NCI-H345 treated with DMSO at 0.1 percent for 48 hours (cell line): ENCODE measurements at regions not wholly inside any gene's neighbourhood (a gene's known extent, or its start where the extent isn't known, plus 50 kb on each side); places are given as distances from the start of the nearest gene placed in this dataset.
"Not testable (repeated sequence)": the region's sequence is repeated elsewhere in the genome, so short reads cannot be mapped to it uniquely, and the experiment has no call there.

Source experiments
- DNase-seq: peaks from one replicate; lab custom pipeline; 2025; ENCODE audit not compliant: unreplicated experiment; lab: John Stamatoyannopoulos, UW

- DNase-seq = no peak
Measured at GRCh38 chr2:194491409-194492115, 1165.5 kb upstream of the SLC39A10 start.

DNA sequence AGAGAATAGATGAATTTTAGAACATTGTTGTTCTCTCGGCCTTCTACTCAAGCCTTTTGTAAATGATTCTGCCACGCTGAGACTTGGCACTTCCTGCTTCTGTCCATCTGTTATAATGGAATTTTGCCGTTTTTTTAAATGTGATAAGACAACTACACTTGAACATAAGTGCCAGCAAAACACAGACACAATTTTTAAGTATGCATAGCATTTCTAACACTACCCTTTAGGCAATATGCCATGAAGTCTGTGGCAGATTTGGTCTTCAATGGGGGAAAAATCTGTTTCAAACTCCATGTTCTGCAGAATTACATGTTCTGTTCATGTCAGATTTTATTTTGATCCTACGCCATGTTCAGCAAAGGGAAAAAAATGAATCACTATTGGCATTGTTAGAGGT, 1170.7 kb upstream of the SLC39A10 start:
- DNase-seq = no peak

GRCh38 chr2:194483041-194483440, 1174.0 kb upstream of the SLC39A10 start:
- DNase-seq = no peak

GRCh38 chr2:194465641-194466040, 1191.4 kb upstream of the SLC39A10 start:
- DNase-seq = no peak

DNA sequence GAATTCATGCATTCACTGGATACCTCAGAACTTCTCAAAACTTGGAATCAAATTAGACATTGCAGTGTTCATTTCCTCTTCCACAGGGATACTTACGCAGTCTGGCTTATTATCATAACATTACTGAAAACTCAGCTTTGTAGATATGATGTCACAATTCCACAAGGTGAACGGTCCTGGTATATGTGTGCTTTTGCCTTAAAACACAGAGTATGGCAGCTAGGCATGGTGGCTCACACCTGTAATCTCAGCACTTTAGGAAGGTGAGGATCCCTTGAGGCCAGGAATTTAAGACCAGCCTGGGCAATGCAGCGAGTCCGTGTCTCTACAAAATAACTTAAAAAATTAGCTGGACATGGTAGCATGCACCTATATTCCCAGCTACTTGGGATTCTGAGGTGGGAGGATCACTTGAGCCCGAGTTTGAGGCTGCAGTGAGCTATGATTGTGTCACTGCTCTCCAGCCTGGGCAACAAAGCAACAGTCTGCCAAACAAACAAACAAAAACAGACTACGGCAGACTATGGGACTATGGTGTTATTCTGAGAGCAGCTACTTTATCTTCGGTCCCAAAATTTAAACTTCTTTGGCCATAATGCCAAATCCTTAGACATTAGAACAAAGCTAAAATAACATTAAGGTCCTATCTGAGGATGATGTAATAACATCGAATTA, 1191.9 kb upstream of the SLC39A10 start:
- DNase-seq = no peak

GRCh38 chr2:194462883-194463282, 1194.1 kb upstream of the SLC39A10 start:
- not testable (repeated sequence) for DNase-seq

DNA sequence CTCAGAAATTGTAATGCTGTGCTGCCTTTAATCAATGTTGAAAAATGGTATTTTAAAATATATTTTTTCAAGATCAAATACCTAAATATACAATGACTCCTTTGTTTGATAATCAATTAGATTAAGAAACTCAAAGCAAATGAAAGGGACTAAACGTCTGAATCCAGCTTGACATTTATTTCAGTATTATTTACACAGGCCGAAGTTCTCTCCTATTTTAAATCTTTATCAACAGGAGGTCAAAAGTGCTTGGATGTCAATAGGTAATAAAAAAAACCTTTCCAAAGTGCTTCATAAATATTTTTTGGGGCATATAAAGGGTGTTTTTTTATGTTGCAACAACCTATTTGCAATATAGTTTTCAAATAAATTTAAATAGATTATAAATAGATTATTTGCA, 1201.7 kb upstream of the SLC39A10 start:
- DNase-seq = no peak

- no peak for DNase-seq
Measured at GRCh38 chr2:194452504-194452903, 1204.5 kb upstream of the SLC39A10 start.

DNA sequence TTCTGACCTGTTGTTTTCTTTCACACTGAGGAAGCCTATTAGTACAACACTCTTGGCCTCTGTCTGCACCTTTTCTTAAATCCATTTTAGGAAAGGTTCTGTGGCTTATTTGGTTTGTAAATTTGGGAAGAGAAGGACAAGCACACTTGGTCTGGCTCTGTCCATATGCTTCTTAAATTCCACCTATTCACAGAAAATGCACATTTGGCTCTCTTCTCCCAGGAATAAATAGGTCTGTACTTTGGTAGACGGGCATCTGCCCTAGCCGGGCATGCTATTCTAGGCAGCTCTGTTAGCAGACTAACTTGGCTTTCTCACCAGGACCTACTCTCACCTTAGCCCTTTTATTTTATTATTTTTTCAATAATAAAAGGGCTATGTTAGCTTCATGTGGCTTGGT, 1211.8 kb upstream of the SLC39A10 start:
- no peak for DNase-seq

- DNase-seq = no peak
Measured at GRCh38 chr2:194443926-194444325, 1213.1 kb upstream of the SLC39A10 start.

- DNase-seq = no peak
Measured at GRCh38 chr2:194424683-194425209, 1232.3 kb upstream of the SLC39A10 start.

DNA sequence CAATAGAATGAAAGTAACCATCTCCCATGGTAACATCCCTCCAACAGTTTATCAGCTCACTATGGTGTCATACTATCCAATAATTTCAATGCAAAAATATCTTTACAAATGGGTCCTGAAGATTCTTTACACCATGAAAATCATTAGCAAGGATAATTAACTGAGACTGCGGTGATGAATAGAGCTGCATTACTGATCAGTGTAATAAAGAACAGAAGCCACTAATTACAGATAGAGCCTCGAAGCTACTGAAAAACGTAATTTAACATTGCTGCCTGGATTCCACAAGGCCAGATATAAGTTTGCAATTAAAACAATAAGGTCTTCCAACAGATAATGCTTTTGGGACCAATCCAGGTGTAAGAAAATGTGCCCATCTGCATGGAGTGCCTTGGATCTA, 1245.8 kb upstream of the SLC39A10 start:
- no peak for DNase-seq

DNA sequence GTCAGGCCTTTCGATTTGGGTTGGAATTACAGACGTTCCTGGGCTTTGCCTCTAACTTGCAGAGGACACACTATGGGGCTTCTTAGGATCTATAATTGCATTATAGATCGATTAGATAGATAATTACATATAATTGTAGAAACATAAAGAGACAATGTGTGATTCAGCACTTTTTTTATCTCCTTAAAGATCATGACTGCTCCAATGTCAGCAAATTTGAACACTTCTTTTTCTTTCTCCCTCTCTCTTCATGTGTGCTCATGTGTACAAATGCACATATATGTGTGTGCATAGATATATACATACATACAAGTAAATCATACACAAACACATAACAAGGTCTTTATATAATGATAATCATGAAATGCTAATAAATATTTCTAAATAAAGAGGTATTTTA, 1261.2 kb upstream of the SLC39A10 start:
- no peak for DNase-seq

DNA sequence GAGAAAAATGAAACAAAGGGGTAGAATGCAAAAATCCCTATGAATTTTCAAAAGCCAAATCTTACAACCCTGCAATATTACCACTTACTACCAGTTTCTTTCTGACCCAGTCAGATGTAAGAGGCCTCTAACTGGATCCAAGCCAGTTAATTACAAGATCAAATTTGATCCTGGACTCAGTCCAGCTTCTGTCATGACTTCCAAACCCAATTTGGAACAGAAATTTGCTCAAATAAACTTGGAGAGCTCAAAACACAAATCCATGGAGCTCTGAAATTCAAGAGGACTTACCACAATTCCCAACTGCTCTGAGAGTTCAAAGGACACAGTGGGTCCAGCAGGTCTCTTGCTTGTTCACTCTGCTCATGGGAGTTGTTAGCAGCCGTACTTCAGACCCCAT, 1271.7 kb upstream of the SLC39A10 start:
- DNase-seq = no peak

DNA sequence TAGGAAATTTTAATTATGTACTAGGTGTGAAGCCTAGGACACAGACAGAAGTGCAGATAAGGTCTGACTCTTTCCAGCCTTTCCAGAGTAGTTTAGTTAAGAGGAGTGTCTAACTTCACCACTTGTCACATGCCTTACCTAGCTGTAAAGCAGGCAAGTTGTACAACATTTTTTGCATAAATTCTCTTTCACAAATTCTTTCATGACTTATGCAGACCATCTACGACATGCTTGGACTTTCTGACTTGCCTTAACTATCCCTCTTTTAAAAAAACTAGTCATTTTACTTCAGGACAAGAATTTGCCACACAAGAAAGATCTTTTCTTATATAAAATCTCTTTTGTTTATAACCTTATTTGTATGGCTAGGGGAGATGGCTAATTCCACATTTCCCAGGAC, 1273.6 kb upstream of the SLC39A10 start:
- DNase-seq = no peak

GRCh38 chr2:194382221-194382620, 1274.8 kb upstream of the SLC39A10 start:
- no peak for DNase-seq

- DNase-seq = no peak
Measured at GRCh38 chr2:194380011-194380410, 1277.0 kb upstream of the SLC39A10 start.

DNA sequence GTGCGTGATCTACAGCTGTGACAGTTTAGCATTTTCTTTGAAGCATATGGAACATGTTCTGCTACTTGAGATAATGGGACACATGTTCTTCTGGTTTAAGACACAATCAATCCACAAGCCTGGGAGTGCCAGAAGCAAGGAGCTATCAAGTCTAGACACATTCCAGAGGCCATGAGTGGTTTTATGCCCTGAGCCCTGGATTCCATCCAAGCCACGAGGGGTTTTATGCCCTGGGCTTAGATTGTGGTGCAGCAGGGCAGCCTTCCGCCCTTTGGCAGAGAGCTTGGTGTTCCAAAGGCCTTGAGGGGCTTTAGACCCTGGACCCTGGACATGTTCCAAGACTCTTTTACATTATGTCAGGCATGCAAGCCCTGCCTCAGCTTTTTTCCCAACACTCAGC, 1289.6 kb upstream of the SLC39A10 start:
- not testable (repeated sequence) for DNase-seq

GRCh38 chr2:194363878-194364277, 1293.1 kb upstream of the SLC39A10 start:
- DNase-seq = no peak

- DNase-seq = no peak
Measured at GRCh38 chr2:194363295-194363694, 1293.7 kb upstream of the SLC39A10 start.

GRCh38 chr2:194352505-194352904, 1304.5 kb upstream of the SLC39A10 start:
- DNase-seq = no peak

DNA sequence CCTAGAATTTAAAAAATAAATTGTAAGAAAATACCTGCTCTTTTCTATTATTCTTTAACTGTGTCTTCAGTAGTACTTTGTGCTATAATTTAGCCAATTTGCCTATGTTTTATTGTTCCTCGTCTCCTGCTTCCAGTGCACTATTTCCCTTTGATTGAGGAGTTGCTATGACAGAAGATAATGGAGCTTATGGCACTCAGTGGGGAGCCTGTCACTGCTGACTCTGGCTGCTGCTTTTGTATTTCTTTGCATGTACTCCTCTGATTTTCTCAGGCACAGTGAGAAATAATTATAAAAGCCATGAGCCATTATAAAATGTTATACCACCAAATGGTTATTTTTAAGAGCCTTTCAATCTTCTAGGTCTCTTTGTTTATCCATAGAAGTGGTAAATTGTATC, 1310.8 kb upstream of the SLC39A10 start:
- peak; percentile 11 for DNase-seq

DNA sequence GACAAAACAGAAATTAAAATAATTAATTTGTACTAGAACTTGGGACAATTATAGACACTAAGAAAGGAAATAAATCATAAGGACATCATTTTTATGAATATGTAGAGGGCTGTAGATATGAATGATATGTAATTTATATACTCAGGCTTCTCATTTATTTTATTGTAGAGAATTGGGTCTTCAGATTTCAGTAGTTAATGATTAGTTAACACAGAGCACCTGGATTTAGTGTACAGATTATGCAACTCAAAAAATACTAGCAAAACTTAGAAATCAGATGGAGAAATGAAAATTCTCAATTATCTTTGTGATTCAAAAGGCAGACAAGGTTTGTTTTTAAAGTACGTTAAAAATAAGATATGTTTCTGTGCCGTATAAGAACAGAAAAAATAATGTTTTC, 1311.7 kb upstream of the SLC39A10 start:
- DNase-seq = no peak
